Fibroblast of lung (primary cell): ENCODE measurements at regions not wholly inside any gene's neighbourhood (a gene's known extent, or its start where the extent isn't known, plus 50 kb on each side); places are given as distances from the start of the nearest gene placed in this dataset.

Source experiments
- DNase-seq, 2 donors: peaks; one replicate each; pipeline versions ENCODE4 v3.0.0 to v3.0.0-alpha.2; 2010; ENCODE audit warnings: low read depth in 2 of 2
- H2AFZ ChIP-seq: 2 replicates; pipeline ENCODE4 v1.5.1; 2012; ENCODE audit warnings: low read length, control low read depth, inconsistent platforms
- H3K27ac ChIP-seq: 2 replicates; pipeline ENCODE4 v1.5.1; 2011; ENCODE audit warnings: low read length, control low read depth; ENCODE audit not compliant: insufficient read depth
- H3K27me3 ChIP-seq: 2 replicates; pipeline ENCODE4 v1.5.1; 2011; ENCODE audit warnings: mild to moderate bottlenecking, low read length; ENCODE audit not compliant: control insufficient read depth, insufficient read depth
- H3K36me3 ChIP-seq: 2 replicates; pipeline ENCODE4 v1.5.1; 2011; ENCODE audit warnings: low read length; ENCODE audit not compliant: control insufficient read depth, insufficient read depth
- H3K4me1 ChIP-seq: 2 replicates; pipeline ENCODE4 v1.5.1; 2011; ENCODE audit warnings: low read length; ENCODE audit not compliant: control insufficient read depth, insufficient read depth; ENCODE audit errors: extremely low read depth
- H3K4me2 ChIP-seq: 2 replicates; pipeline ENCODE4 v1.5.1; 2011; ENCODE audit warnings: low read length, control low read depth; ENCODE audit not compliant: insufficient read depth; ENCODE audit errors: extremely low read depth
- H3K4me3 ChIP-seq, 4 experiments: fragments of 200-600 bp in 1 of 4; sonication (generic) in 1 of 4; replicated peaks in 1 of 4; 2 replicates each; pipeline ENCODE4 v1.5.1; 2011 to 2016; ENCODE audit warnings: low read length in 4 of 4, low read depth in 3 of 4, mild to moderate bottlenecking in 3 of 4, control low read depth in 2 of 4, inconsistent platforms in 1 of 4, mixed read lengths in 1 of 4; ENCODE audit not compliant: insufficient read depth in 1 of 4; ENCODE audit errors: control extremely low read depth in 1 of 4
- H3K79me2 ChIP-seq: 2 replicates; pipeline ENCODE4 v1.5.1; 2012; ENCODE audit warnings: mild to moderate bottlenecking, low read length, inconsistent platforms; ENCODE audit not compliant: control insufficient read depth, insufficient read depth
- H3K9ac ChIP-seq: 2 replicates; pipeline ENCODE4 v1.5.1; 2011; ENCODE audit warnings: mild to moderate bottlenecking, low read length, control low read depth; ENCODE audit not compliant: insufficient read depth
- H3K9me3 ChIP-seq: 2 replicates; pipeline ENCODE4 v1.5.1; 2012; ENCODE audit warnings: low read depth, low read length; ENCODE audit not compliant: control insufficient read depth, insufficient read depth
- H4K20me1 ChIP-seq: 2 replicates; pipeline ENCODE4 v1.5.1; 2011; ENCODE audit warnings: low read length; ENCODE audit not compliant: control insufficient read depth, insufficient read depth; ENCODE audit errors: extremely low read depth
- CTCF ChIP-seq, 2 donors: IDR thresholded peaks in 1 of 2; conservative IDR thresholded peaks in 1 of 2; 1 replicate in 1 of 2; 2 replicates in 1 of 2; pipeline ENCODE4 v1.5.1; 2011 to 2012; ENCODE audit warnings: low read length in 2 of 2, control low read depth in 1 of 2, inconsistent platforms in 1 of 2, low read depth in 1 of 2, mild to moderate bottlenecking in 1 of 2
- EZH2 ChIP-seq: IDR thresholded peaks from 2 replicates; pipeline ENCODE4 v1.5.1; 2012; ENCODE audit warnings: low read length, control low read depth, mild to moderate bottlenecking; ENCODE audit errors: missing control alignments

GRCh38 chr1:169003864-169004516, 102.5 kb upstream of the ATP1B1 start:
- H3K4me2 ChIP-seq, result no peak overlapping the region
- no peaks in the 10 kb centered on the region for H3K4me1 ChIP-seq
- no peaks in the 10 kb centered on the region for H4K20me1 ChIP-seq
- TF ChIP-seq CTCF (conservative IDR thresholded peaks at IDR 0.05 in 1 of 2, IDR thresholded peaks at IDR 0.05 in 1 of 2; ENCODE audit: low read depth in 1 of 2, low read length in 2 of 2) (no peak), EZH2 (no peak)
- DNase-seq, result peak in 1 of 2 donors; percentile 4
- H3K79me2 ChIP-seq, result no peaks in the 10 kb centered on the region
- H3K27me3 ChIP-seq, result no peaks in the 10 kb centered on the region
- no peak overlapping the region for H3K27ac ChIP-seq
- H2AFZ ChIP-seq, result no peak overlapping the region
- H3K9me3 ChIP-seq, result no peaks in the 10 kb centered on the region
- no peak overlapping the region for H3K4me3 ChIP-seq
- no peaks in the 10 kb centered on the region for H3K36me3 ChIP-seq
- H3K9ac ChIP-seq, result no peak overlapping the region

- Histone ChIP-seq H3K36me3 (no peaks in the 10 kb centered on the region), H3K4me2 (no peak overlapping the region), H3K4me3 (no peak overlapping the region), H3K27ac (no peak overlapping the region), H4K20me1 (no peaks in the 10 kb centered on the region), H3K9ac (no peak overlapping the region), H3K4me1 (no peaks in the 10 kb centered on the region), H3K27me3 (no peaks in the 10 kb centered on the region), H3K9me3 (no peaks in the 10 kb centered on the region), H2AFZ (no peak overlapping the region), H3K79me2 (no peaks in the 10 kb centered on the region)
- no peak for TF ChIP-seq CTCF (conservative IDR thresholded peaks at IDR 0.05 in 1 of 2, IDR thresholded peaks at IDR 0.05 in 1 of 2; ENCODE audit: low read depth in 1 of 2, low read length in 2 of 2)
- no peak for TF ChIP-seq EZH2
- DNase-seq, result no peak
These were observed 100.7 kb upstream of the ATP1B1 start for GRCh38 chr1:169005776-169006175.

GRCh38 chr1:169009666-169010065, 96.8 kb upstream of the ATP1B1 start:
- Histone ChIP-seq H3K9me3 (no peaks in the 10 kb centered on the region), H3K79me2 (no peaks in the 10 kb centered on the region), H2AFZ (no peak overlapping the region), H3K4me3 (no peak overlapping the region), H3K4me2 (no peak overlapping the region), H3K36me3 (no peaks in the 10 kb centered on the region), H4K20me1 (no peaks in the 10 kb centered on the region), H3K27me3 (no peaks in the 10 kb centered on the region), H3K4me1 (no peaks in the 10 kb centered on the region), H3K27ac (no peak overlapping the region), H3K9ac (no peak overlapping the region)
- no peak for DNase-seq
- no peak for TF ChIP-seq CTCF (conservative IDR thresholded peaks at IDR 0.05 in 1 of 2, IDR thresholded peaks at IDR 0.05 in 1 of 2; ENCODE audit: low read depth in 1 of 2, low read length in 2 of 2)
- no peak for TF ChIP-seq EZH2
